GM12878 (cell line): ENCODE measurements at regions not wholly inside any gene's neighbourhood (a gene's known extent, or its start where the extent isn't known, plus 50 kb on each side); places are given as distances from the start of the nearest gene placed in this dataset.

Experiments
- ATAC-seq: fragments of 200-7000 bp; cut with Tn5 transposase; 3 replicates; pipeline ENCODE4 v1.9.1; 2020; ENCODE audit warnings: mild to moderate bottlenecking, moderate library complexity
- BruUV-seq: library from RNA; stranded (reverse); fragments of 400-500 nt; replicated peaks from 2 replicates; lab custom pipeline; 2021; lab: Mats Ljungman, UMichigan
- CTCF ChIA-PET: fragments of 300-600 bp; sonication (Branson Sonifier 250); formaldehyde crosslinking; extraction: SDS; loops from one replicate; lab custom pipeline; 2021; ENCODE audit warnings: inconsistent platforms; lab: Yijun Ruan, JAX
- POLR2A ChIA-PET: fragments of 350-600 bp; formaldehyde crosslinking; extraction: SDS; loops from one replicate; lab custom pipeline; 2021; ENCODE audit warnings: inconsistent platforms; lab: Charles Lee
- RAD21 ChIA-PET: fragments of 300-600 bp; sonication (Branson Sonifier 250); formaldehyde crosslinking; loops from one replicate; lab custom pipeline; 2023; ENCODE audit warnings: antibody characterized with exemption; ENCODE audit not compliant: unreplicated experiment; lab: Charles Lee
- SMC1A ChIA-PET: fragments of 300-600 bp; sonication (Branson Sonifier 250); formaldehyde crosslinking; loops from one replicate; lab custom pipeline; 2023; ENCODE audit not compliant: unreplicated experiment, uncharacterized antibody; lab: Charles Lee
- DNase-seq: peaks from one replicate; pipeline ENCODE4 v3.0.0-alpha.2; 2011; ENCODE audit warnings: low read depth, low spot score
- FAIRE-seq: peaks from 3 replicates; lab custom pipeline; 2011; peaks lifted over from hg19 to GRCh38; lab: Jason Lieb, UNC
- H2AFZ ChIP-seq: 2 replicates; pipeline ENCODE4 v1.6.0; 2011; ENCODE audit warnings: low read depth, low read length, control low read depth; ENCODE audit not compliant: control insufficient read depth
- H3K27ac ChIP-seq: 2 replicates; pipeline ENCODE4 v1.5.1; 2011; ENCODE audit warnings: control low read depth; ENCODE audit not compliant: control insufficient read depth, insufficient read depth
- H3K27me3 ChIP-seq, 2 experiments: replicated peaks in 1 of 2; 2 replicates each; pipeline versions ENCODE4 v1.6.0 to v1.6.1; 2011; ENCODE audit warnings: low read length in 1 of 2; ENCODE audit not compliant: control insufficient read depth in 2 of 2, insufficient read depth in 2 of 2
- H3K36me3 ChIP-seq, 2 experiments: 2 replicates each; pipeline ENCODE4 v1.5.1; 2011; ENCODE audit warnings: low read length in 1 of 2; ENCODE audit not compliant: control insufficient read depth in 2 of 2, insufficient read depth in 2 of 2
- H3K4me1 ChIP-seq: 2 replicates; pipeline ENCODE4 v1.6.1; 2011; ENCODE audit warnings: mild to moderate bottlenecking, low read length, moderate library complexity, mixed read lengths; ENCODE audit not compliant: control insufficient read depth, insufficient read depth
- H3K4me2 ChIP-seq: 2 replicates; pipeline ENCODE4 v1.6.0; 2011; ENCODE audit warnings: control low read depth; ENCODE audit not compliant: control insufficient read depth, insufficient read depth
- H3K4me3 ChIP-seq: fragments of 200-600 bp; sonication (generic); 2 replicates; pipeline ENCODE4 v1.5.1; 2016
- H3K79me2 ChIP-seq: 2 replicates; pipeline ENCODE4 v1.6.0; 2011; ENCODE audit warnings: low read length; ENCODE audit not compliant: control insufficient read depth, insufficient read depth
- H3K9ac ChIP-seq: 2 replicates; pipeline ENCODE4 v1.8.0; 2011; ENCODE audit warnings: low read length, control low read depth, mixed read lengths; ENCODE audit not compliant: control insufficient read depth, insufficient read depth
- H3K9me3 ChIP-seq: replicated peaks from 3 replicates; pipeline ENCODE4 v1.5.1; 2011; ENCODE audit warnings: mild to moderate bottlenecking, low read length; ENCODE audit not compliant: control insufficient read depth, insufficient read depth
- H4K20me1 ChIP-seq: 2 replicates; pipeline ENCODE4 v1.6.0; 2011; ENCODE audit not compliant: control insufficient read depth, insufficient read depth
- ASH2L ChIP-seq: fragments of 300-600, 200-600 bp; sonication (generic); IDR thresholded peaks from 2 replicates; pipeline ENCODE4 v1.6.1; 2017; ENCODE audit warnings: low read depth, mild to moderate bottlenecking, borderline replicate concordance
- ATF7 ChIP-seq: fragments of 450-650 bp; IDR thresholded peaks from 2 replicates; pipeline ENCODE4 v1.6.1; 2016; ENCODE audit warnings: low read depth, mild to moderate bottlenecking
- HDGF ChIP-seq: fragments of 450-650 bp; IDR thresholded peaks from 2 replicates; pipeline ENCODE4 v1.6.1; 2016; ENCODE audit warnings: antibody characterized with exemption
- RUNX3 ChIP-seq: IDR thresholded peaks from 2 replicates; pipeline ENCODE4 v1.6.1; 2012; ENCODE audit warnings: low read length, inconsistent platforms
- WGBS: methylation state at CpG from one replicate; pipeline ENCODE4 v1.1.6; 2016; ENCODE audit warnings: low lambda C conversion rate; ENCODE audit not compliant: insufficient replicate concordance, insufficient coverage; ENCODE audit errors: missing lambda C conversion rate; 5-methylcytosine and 5-hydroxymethylcytosine counted together
- in situ Hi-C: fragments of 300-500 bp; cut with MboI; formaldehyde crosslinking; loops from 9 replicates; pipeline ENCODE4 v1.14.3; 2018; ENCODE audit warnings: mixed read lengths
- intact Hi-C: fragments of 100-400 bp; cut with micrococcal nuclease; formaldehyde crosslinking; loops from one replicate; pipeline ENCODE4 v1.14.2; 2022; ENCODE audit not compliant: unreplicated experiment
- TF ChIP-seq, protein P1 (sequence below): fragments of 450-650 bp; formaldehyde crosslinking; IDR thresholded peaks from 2 replicates; pipeline ENCODE4 v1.4.0; 2022; ENCODE audit warnings: mild to moderate bottlenecking, moderate library complexity
- TF ChIP-seq, protein P2 (sequence below): IDR thresholded peaks from 2 replicates; pipeline ENCODE4 v1.6.1; 2012; ENCODE audit warnings: mild to moderate bottlenecking, low read depth, low read length

DNA sequence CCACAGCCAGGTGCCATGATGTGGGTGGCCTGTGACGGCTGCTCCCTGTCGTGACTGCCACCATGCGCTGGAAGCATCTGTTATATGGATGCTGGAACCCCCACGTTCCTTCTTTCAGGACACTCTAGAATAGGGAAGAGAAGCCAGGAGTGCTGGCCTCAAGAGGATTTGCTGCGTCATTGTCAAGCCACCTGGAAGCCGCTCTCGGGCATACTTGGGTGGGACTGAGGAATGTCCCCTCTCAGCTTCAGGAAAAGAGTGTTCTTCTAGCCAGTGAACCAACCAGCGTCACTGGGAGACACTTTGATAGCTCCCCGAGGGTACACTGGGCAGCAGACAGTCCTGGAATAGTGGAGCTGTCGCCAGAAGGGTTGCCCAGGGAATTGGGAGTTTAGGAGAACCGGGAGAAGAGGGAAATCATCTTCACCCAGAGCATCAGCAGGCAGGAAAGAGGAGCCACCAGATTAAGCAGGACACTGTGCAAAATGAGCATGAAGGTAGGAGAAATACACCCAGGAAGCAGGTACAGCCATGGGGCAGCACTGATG is 130.8 kb upstream of the SASH1 start:
- TF ChIP-seq, protein P1, sequence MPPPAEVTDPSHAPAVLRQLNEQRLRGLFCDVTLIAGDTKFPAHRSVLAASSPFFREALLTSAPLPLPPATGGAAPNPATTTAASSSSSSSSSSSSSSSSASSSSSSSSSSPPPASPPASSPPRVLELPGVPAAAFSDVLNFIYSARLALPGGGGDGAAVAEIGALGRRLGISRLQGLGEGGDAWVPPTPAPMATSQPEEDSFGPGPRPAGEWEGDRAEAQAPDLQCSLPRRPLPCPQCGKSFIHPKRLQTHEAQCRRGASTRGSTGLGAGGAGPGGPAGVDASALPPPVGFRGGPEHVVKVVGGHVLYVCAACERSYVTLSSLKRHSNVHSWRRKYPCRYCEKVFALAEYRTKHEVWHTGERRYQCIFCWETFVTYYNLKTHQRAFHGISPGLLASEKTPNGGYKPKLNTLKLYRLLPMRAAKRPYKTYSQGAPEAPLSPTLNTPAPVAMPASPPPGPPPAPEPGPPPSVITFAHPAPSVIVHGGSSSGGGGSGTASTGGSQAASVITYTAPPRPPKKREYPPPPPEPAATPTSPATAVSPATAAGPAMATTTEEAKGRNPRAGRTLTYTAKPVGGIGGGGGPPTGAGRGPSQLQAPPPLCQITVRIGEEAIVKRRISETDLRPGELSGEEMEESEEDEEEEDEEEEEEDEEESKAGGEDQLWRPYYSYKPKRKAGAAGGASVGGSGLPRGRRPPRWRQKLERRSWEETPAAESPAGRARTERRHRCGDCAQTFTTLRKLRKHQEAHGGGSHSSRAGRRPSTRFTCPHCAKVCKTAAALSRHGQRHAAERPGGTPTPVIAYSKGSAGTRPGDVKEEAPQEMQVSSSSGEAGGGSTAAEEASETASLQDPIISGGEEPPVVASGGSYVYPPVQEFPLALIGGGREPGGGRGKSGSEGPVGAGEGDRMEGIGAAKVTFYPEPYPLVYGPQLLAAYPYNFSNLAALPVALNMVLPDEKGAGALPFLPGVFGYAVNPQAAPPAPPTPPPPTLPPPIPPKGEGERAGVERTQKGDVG = no peak
- TF ChIP-seq RUNX3 = no peak
- TF ChIP-seq ATF7 = no peak
- TF ChIP-seq, protein P2, sequence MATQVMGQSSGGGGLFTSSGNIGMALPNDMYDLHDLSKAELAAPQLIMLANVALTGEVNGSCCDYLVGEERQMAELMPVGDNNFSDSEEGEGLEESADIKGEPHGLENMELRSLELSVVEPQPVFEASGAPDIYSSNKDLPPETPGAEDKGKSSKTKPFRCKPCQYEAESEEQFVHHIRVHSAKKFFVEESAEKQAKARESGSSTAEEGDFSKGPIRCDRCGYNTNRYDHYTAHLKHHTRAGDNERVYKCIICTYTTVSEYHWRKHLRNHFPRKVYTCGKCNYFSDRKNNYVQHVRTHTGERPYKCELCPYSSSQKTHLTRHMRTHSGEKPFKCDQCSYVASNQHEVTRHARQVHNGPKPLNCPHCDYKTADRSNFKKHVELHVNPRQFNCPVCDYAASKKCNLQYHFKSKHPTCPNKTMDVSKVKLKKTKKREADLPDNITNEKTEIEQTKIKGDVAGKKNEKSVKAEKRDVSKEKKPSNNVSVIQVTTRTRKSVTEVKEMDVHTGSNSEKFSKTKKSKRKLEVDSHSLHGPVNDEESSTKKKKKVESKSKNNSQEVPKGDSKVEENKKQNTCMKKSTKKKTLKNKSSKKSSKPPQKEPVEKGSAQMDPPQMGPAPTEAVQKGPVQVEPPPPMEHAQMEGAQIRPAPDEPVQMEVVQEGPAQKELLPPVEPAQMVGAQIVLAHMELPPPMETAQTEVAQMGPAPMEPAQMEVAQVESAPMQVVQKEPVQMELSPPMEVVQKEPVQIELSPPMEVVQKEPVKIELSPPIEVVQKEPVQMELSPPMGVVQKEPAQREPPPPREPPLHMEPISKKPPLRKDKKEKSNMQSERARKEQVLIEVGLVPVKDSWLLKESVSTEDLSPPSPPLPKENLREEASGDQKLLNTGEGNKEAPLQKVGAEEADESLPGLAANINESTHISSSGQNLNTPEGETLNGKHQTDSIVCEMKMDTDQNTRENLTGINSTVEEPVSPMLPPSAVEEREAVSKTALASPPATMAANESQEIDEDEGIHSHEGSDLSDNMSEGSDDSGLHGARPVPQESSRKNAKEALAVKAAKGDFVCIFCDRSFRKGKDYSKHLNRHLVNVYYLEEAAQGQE = no peak
- TF ChIP-seq HDGF = no peak
- TF ChIP-seq ASH2L = no peak
- Histone ChIP-seq H3K4me2 (no peak overlapping the region), H3K4me3 (no peak overlapping the region), H3K9me3 (no peaks in the 10 kb centered on the region; the same call in 2 of the 3 replicates), H3K27ac (no peak overlapping the region), H4K20me1 (no peaks in the 10 kb centered on the region; the same call in 1 of the 2 replicates), H3K9ac (no peak overlapping the region), H3K4me1 (no peaks in the 10 kb centered on the region), H3K27me3 (peaks cover 0 to 1% of the 10 kb centered on the region in 2 experiments; a peak in 1 of 4 replicates), H2AFZ (no peak overlapping the region), H3K79me2 (no peaks in the 10 kb centered on the region), H3K36me3 (no peaks in the 10 kb centered on the region)
- ATAC-seq (no peak), DNase-seq (no peak), FAIRE-seq (no peak)
- 28% methylated on average over 10 of the region's 11 CpGs for WGBS
- ChIA-PET CTCF (no interaction called here), RAD21 (no interaction called here), SMC1A (no interaction called here), POLR2A (no interaction called here)
- in situ Hi-C loops = no loop called here
- BruUV-seq = no TSS peak
- intact Hi-C loops = no loop called here
